ENCODE measurements at regions not wholly inside any gene's neighbourhood (a gene's known extent, or its start where the extent isn't known, plus 50 kb on each side); places are given as distances from the start of the nearest gene placed in this dataset.

DNA sequence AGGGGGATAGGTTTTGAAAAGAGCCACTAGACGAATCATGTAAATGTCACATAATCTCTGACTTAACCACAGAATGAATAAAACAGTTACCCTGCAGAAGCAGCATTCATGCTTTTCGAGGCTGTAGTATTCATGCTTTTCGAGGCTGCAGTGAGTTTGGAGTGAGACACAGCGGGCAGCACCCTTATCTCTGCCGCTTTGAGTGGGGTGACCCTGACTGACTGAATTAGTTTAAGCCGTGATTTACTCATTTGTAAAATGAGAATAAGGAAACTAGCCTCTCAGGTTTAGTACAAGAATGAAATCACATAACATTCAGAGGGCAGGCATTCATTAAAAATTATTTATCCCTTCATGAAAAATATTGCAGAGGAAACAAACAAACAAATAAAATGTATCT lies 92.8 kb upstream of the KMT2C start:
- WGBS, 5 donors: 71 to 84% (median 74%) methylated on average over 6 of the region's 6 CpGs
- intact Hi-C loops (cut with DNase I; ENCODE audit: low total_unique reads): no loop called here
- H3K4me1 ChIP-seq: no peaks in the 10 kb centered on the region
- no peak overlapping the region for H3K4me3 ChIP-seq
- no peak for DNase-seq
- no peaks in the 10 kb centered on the region for H3K27me3 ChIP-seq (replicated peaks in 1 of 7)
- H3K27ac ChIP-seq: no peak overlapping the region
- no peaks in the 10 kb centered on the region for H3K36me3 ChIP-seq
- TF ChIP-seq POLR2A (IDR thresholded peaks at IDR 0.05) (no peak), POLR2AphosphoS5 (IDR thresholded peaks at IDR 0.05) (no peak), CTCF (IDR thresholded peaks at IDR 0.05 in 8 of 11, conservative IDR thresholded peaks at IDR 0.05 in 3 of 11) (no peak)
- peaks cover 0 to 7% (median 2%) of the 10 kb centered on the region in 8 donors for H3K9me3 ChIP-seq

DNA sequence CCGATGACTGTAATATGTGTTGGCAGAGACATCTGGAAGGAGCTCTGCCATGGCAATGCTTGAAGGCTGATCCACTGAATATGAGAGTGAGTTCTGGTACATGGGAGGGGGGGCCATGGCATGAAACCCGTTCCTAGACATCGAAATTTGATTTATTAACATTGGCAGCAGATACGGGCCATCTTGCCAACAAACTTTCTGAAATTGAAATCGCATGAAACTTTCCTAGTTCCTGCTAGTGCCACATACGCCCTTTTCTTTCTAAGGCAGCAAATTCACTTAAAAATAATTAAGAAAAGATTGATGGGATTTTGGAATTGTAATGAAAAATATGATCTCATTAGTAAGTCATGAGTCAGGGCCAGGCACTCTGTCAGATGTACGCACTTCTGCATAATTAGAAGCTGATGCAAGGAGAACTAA lies 91.8 kb upstream of the KMT2C start:
- Histone ChIP-seq H3K36me3 (no peaks in the 10 kb centered on the region), H3K9me3 (no peaks in the 10 kb centered on the region), H3K27me3 (replicated peaks in 1 of 7) (peaks cover 0 to 3% (median 0%) of the 10 kb centered on the region in 7 donors), H3K27ac (no peak overlapping the region), H3K4me3 (no peak overlapping the region), H3K4me1 (peaks cover 0 to 4% (median under 1%) of the 10 kb centered on the region in 6 donors)
- 52 to 80% (median 69%) methylated on average over 7 of the region's 7 CpGs for WGBS, 5 donors
- TF ChIP-seq CTCF (IDR thresholded peaks at IDR 0.05 in 8 of 11, conservative IDR thresholded peaks at IDR 0.05 in 3 of 11): no peak
- no peak for TF ChIP-seq POLR2AphosphoS5 (IDR thresholded peaks at IDR 0.05)
- TF ChIP-seq POLR2A (IDR thresholded peaks at IDR 0.05): no peak
- no peak for DNase-seq
- intact Hi-C loops (cut with DNase I; ENCODE audit: low total_unique reads): no loop called here

DNA sequence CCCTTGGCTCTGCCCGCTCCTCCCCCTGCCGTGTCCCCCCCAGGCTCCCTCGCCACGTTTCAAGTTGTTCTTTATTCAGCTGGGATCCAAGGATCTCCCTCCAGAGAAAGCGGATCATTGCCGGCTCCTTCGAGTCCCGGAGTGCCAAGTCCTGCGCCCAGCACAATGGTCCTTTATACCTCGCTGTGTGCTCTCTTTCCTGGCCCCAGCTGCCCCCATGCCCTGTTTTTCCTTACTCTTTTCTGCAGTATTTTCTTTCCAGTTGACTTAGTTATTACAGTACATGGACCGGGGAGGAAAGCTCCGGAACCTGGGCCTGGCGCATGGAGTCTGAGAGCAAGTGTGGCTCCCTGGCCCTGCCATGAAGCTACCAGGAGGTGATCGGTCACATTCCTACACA lies 88.1 kb upstream of the KMT2C start:
- no peaks in the 10 kb centered on the region for H3K36me3 ChIP-seq
- WGBS, 5 donors: 92 to 95% (median 93%) methylated on average over 14 of the region's 14 CpGs
- intact Hi-C loops (cut with DNase I; ENCODE audit: low total_unique reads): no loop called here
- peaks cover 0 to 17% (median 5%) of the 10 kb centered on the region in 6 donors for H3K4me1 ChIP-seq
- H3K27ac ChIP-seq: no peak overlapping the region
- peaks cover 0 to 13% (median 9%) of the 10 kb centered on the region in 8 donors for H3K9me3 ChIP-seq
- no peak for DNase-seq
- TF ChIP-seq POLR2A (IDR thresholded peaks at IDR 0.05) (no peak), CTCF (IDR thresholded peaks at IDR 0.05 in 8 of 11, conservative IDR thresholded peaks at IDR 0.05 in 3 of 11) (no peak), POLR2AphosphoS5 (IDR thresholded peaks at IDR 0.05) (no peak)
- no peak overlapping the region for H3K4me3 ChIP-seq
- peaks cover 0 to 8% (median 0%) of the 10 kb centered on the region in 7 donors for H3K27me3 ChIP-seq (replicated peaks in 1 of 7)

- Histone ChIP-seq H3K27ac (no peak overlapping the region), H3K4me3 (peak overlapping the region in 3 of 8 donors; percentile 10 to 56 (median 33)), H3K9me3 (peaks cover 0 to 18% (median 13%) of the 10 kb centered on the region in 8 donors), H3K36me3 (no peaks in the 10 kb centered on the region), H3K27me3 (replicated peaks in 1 of 7) (peaks cover 0 to 8% (median 0%) of the 10 kb centered on the region in 7 donors), H3K4me1 (peaks cover 0 to 17% (median 5%) of the 10 kb centered on the region in 6 donors)
- TF ChIP-seq POLR2A (IDR thresholded peaks at IDR 0.05) (no peak), CTCF (IDR thresholded peaks at IDR 0.05 in 8 of 11, conservative IDR thresholded peaks at IDR 0.05 in 3 of 11) (no peak), POLR2AphosphoS5 (IDR thresholded peaks at IDR 0.05) (no peak)
- intact Hi-C loops (cut with DNase I; ENCODE audit: low total_unique reads): no loop called here
- WGBS, 5 donors: 16 to 26% (median 20%) methylated on average over 10 of the region's 10 CpGs
- no peak for DNase-seq
These were observed 86.8 kb upstream of the KMT2C start for GRCh38 chr7:152522571-152523067.

Data from spleen (tissue), 11 donors.